B cell (primary cell): ENCODE measurements at regions not wholly inside any gene's neighbourhood (a gene's known extent, or its start where the extent isn't known, plus 50 kb on each side); places are given as distances from the start of the nearest gene placed in this dataset.

Experiments
- ATAC-seq: fragments of 200-7000 bp; cut with Tn5 transposase; one replicate; pipeline ENCODE4 v1.10.0; 2021; ENCODE audit warnings: low read depth, mild to moderate bottlenecking, moderate number of reproducible peaks, moderate library complexity
- CTCF ChIA-PET: fragments of 350-600 bp; sonication (Branson Sonifier 250); formaldehyde crosslinking; loops from one replicate; lab custom pipeline; 2021; ENCODE audit warnings: antibody characterized with exemption, inconsistent platforms; lab: Charles Lee
- POLR2A ChIA-PET: fragments of 350-600 bp; sonication (Branson Sonifier 250); formaldehyde crosslinking; loops from one replicate; lab custom pipeline; 2021; ENCODE audit warnings: antibody characterized with exemption; lab: Charles Lee
- DNase-seq: peaks from one replicate; pipeline ENCODE4 v3.0.0; 2013
- H2AFZ ChIP-seq: 2 replicates; pipeline ENCODE4 v1.6.1; 2012; ENCODE audit warnings: mild to moderate bottlenecking, low read depth, low read length; ENCODE audit not compliant: insufficient read depth, poor library complexity, severe bottlenecking
- H3K27ac ChIP-seq, 2 donors: 1 replicate in 1 of 2; 2 replicates in 1 of 2; pipeline ENCODE4 v1.5.1; 2012 to 2013; ENCODE audit warnings: low read length in 2 of 2, mild to moderate bottlenecking in 2 of 2, moderate library complexity in 1 of 2
- H3K27me3 ChIP-seq, 4 experiments: fragments of 200-600 bp in 1 of 4; sonication (generic) in 1 of 4; replicated peaks in 1 of 4; 1 replicate in 2 of 4; 2 replicates in 2 of 4; pipeline versions ENCODE4 v1.6.1 to v1.7.0; 2013 to 2016; ENCODE audit warnings: low read length in 3 of 4, mild to moderate bottlenecking in 2 of 4, mixed read lengths in 1 of 4, moderate library complexity in 1 of 4; ENCODE audit not compliant: insufficient read depth in 4 of 4, control insufficient read depth in 3 of 4; ENCODE audit errors: control extremely low read depth in 1 of 4
- H3K36me3 ChIP-seq, 2 experiments: replicated peaks in 1 of 2; 1 replicate in 1 of 2; 2 replicates in 1 of 2; pipeline versions ENCODE4 v1.6.1 to v1.7.1; 2013; ENCODE audit warnings: low read length in 1 of 2; ENCODE audit not compliant: insufficient read depth in 2 of 2, control insufficient read depth in 1 of 2; ENCODE audit errors: control extremely low read depth in 1 of 2, extremely low read depth in 1 of 2
- H3K4me1 ChIP-seq, 2 donors: fragments of 200-600 bp in 1 of 2; sonication (generic) in 1 of 2; 1 replicate in 1 of 2; 2 replicates in 1 of 2; pipeline versions ENCODE4 v1.5.1 to v1.6.1; 2013 to 2017; ENCODE audit warnings: low read length in 2 of 2; ENCODE audit not compliant: control insufficient read depth in 2 of 2, insufficient read depth in 2 of 2
- H3K4me2 ChIP-seq: replicated peaks from 2 replicates; pipeline ENCODE3; 2012; ENCODE audit warnings: mild to moderate bottlenecking, low read depth, low read length; ENCODE audit not compliant: poor library complexity, severe bottlenecking
- H3K4me3 ChIP-seq, 5 experiments: fragments of 200-600 bp in 1 of 5; sonication (generic) in 1 of 5; 1 replicate in 3 of 5; 2 replicates in 2 of 5; pipeline versions ENCODE4 v1.5.1 to v1.7.0; 2011 to 2016; ENCODE audit warnings: low read length in 4 of 5, mild to moderate bottlenecking in 4 of 5, low read depth in 2 of 5, control low read depth in 1 of 5, moderate library complexity in 1 of 5; ENCODE audit not compliant: insufficient read depth in 1 of 5; ENCODE audit errors: control extremely low read depth in 1 of 5, extremely low read depth in 1 of 5
- H3K79me2 ChIP-seq: fragments of 200-600 bp; sonication (generic); one replicate; pipeline ENCODE4 v1.6.0; 2016; ENCODE audit warnings: low read length; ENCODE audit not compliant: control insufficient read depth, insufficient read depth
- H3K9ac ChIP-seq: fragments of 200-600 bp; sonication (generic); 2 replicates; pipeline ENCODE4 v1.6.1; 2017; ENCODE audit warnings: mild to moderate bottlenecking, low read length, moderate library complexity
- H3K9me3 ChIP-seq, 3 donors: one replicate each; pipeline versions ENCODE4 v1.6.1 to v1.7.1; 2013; ENCODE audit warnings: low read length in 2 of 3; ENCODE audit not compliant: control insufficient read depth in 2 of 3, insufficient read depth in 1 of 3; ENCODE audit errors: control extremely low read depth in 1 of 3
- H4K20me1 ChIP-seq: 2 replicates; pipeline ENCODE4 v1.6.0; 2012; ENCODE audit warnings: mild to moderate bottlenecking, low read length; ENCODE audit not compliant: insufficient read depth, control insufficient read depth, poor library complexity, severe bottlenecking
- H3K27ac Mint-ChIP-seq: one replicate; pipeline ENCODE4 v1.8.0; 2021; ENCODE audit warnings: mixed read lengths
- H3K27me3 Mint-ChIP-seq: one replicate; pipeline ENCODE4 v1.8.0; 2021; ENCODE audit warnings: mixed read lengths
- H3K4me1 Mint-ChIP-seq: one replicate; pipeline ENCODE4 v1.8.0; 2021; ENCODE audit warnings: mixed read lengths
- H3K4me3 Mint-ChIP-seq: one replicate; pipeline ENCODE4 v1.8.0; 2021; ENCODE audit warnings: mixed read lengths
- H3K9me3 Mint-ChIP-seq: one replicate; pipeline ENCODE4 v1.8.0; 2022; ENCODE audit warnings: mixed read lengths; ENCODE audit not compliant: insufficient read depth
- CTCF ChIP-seq: fragments of 200-600 bp; IDR thresholded peaks from one replicate; pipeline ENCODE4 v1.8.0; 2022; ENCODE audit warnings: antibody characterized with exemption, mild to moderate bottlenecking
- EZH2 ChIP-seq: IDR thresholded peaks from 2 replicates; pipeline ENCODE4 v1.6.1; 2012; ENCODE audit warnings: borderline replicate concordance, low read depth, mild to moderate bottlenecking, moderate library complexity, low read length; ENCODE audit not compliant: insufficient read depth, poor library complexity, severe bottlenecking
- WGBS: methylation state at CpG from one replicate; pipeline ENCODE4 v1.1.5; 2013; ENCODE audit warnings: missing lambda C conversion rate; ENCODE audit not compliant: insufficient coverage; 5-methylcytosine and 5-hydroxymethylcytosine counted together
- intact Hi-C: fragments of 100-400 bp; cut with micrococcal nuclease; formaldehyde crosslinking; loops from one replicate; pipeline ENCODE4 v1.10.0; 2022

GRCh38 chr11:64449381-64450167 is 90.6 kb downstream of the RPS6KA4 start:
- TF ChIP-seq EZH2 (no peak), CTCF (peak; percentile 79)
- H3K4me3 ChIP-seq: peak overlapping the region in 4 of 5 experiments; percentile 52 to 92 (median 54)
- H3K27me3 ChIP-seq: no peaks in the 10 kb centered on the region
- Mint-ChIP-seq H3K27ac (peak overlapping the region; percentile 83), H3K9me3 (no peaks in the 10 kb centered on the region), H3K27me3 (no peaks in the 10 kb centered on the region), H3K4me1 (peaks cover 34% of the 10 kb centered on the region), H3K4me3 (peak overlapping the region; percentile 94)
- peak overlapping the region; percentile 100 for H3K4me2 ChIP-seq
- no peaks in the 10 kb centered on the region for H4K20me1 ChIP-seq
- peak overlapping the region in 1 of 2 donors; percentile 83 for H3K27ac ChIP-seq
- peaks cover 25 to 34% of the 10 kb centered on the region in 2 donors for H3K4me1 ChIP-seq
- intact Hi-C loops: loop anchor here (1.0 to 10.0 kb wide), 4 partner anchors 92 to 295 kb away; partner anchors contain the start of genes NRXN2, RASGRP2, RPS6KA4 and TRMT112
- POLR2A ChIA-PET: interaction anchor here (0.6 to 1.2 kb wide), 4 partner anchors 33 to 179 kb away, joined by 3 to 8 read pairs (median 5); partner anchors contain the start of gene CCDC88B
- no peaks in the 10 kb centered on the region for H3K36me3 ChIP-seq
- H2AFZ ChIP-seq: peak overlapping the region; percentile 95
- DNase-seq (peak; percentile 86), ATAC-seq (peak; percentile 81)
- peaks cover 0 to 8% (median 0%) of the 10 kb centered on the region in 3 donors for H3K9me3 ChIP-seq
- peak overlapping the region; percentile 79 for H3K9ac ChIP-seq
- 23% methylated on average over 31 of the region's 31 CpGs for WGBS
- H3K79me2 ChIP-seq: no peaks in the 10 kb centered on the region
- CTCF ChIA-PET: interaction anchor here (0.7 to 4.4 kb wide), 35 partner anchors 9 to 672 kb away, joined by 3 to 48 read pairs (median 4); partner anchors contain the start of genes FAU, MRPL49, PRDX5 and STIP1

GRCh38 chr11:64450168-64450560 is 91.2 kb downstream of the RPS6KA4 start:
- H3K4me3 ChIP-seq: no peak overlapping the region
- H3K9me3 ChIP-seq: peaks cover 0 to 11% (median 0%) of the 10 kb centered on the region in 3 donors
- WGBS: 83% methylated on average over 2 of the region's 2 CpGs
- ATAC-seq (no peak), DNase-seq (no peak)
- TF ChIP-seq CTCF: no peak
- no peak for TF ChIP-seq EZH2
- Mint-ChIP-seq H3K9me3 (no peaks in the 10 kb centered on the region), H3K4me1 (peaks cover 31% of the 10 kb centered on the region), H3K27me3 (no peaks in the 10 kb centered on the region), H3K4me3 (peak overlapping the region; percentile 45), H3K27ac (no peak overlapping the region)
- ChIA-PET POLR2A (interaction anchor here (0.6 to 1.1 kb wide), 2 partner anchors 32 to 120 kb away, joined by 3 to 8 read pairs; no protein-coding TSS in a partner anchor), CTCF (interaction anchor here (0.8 to 4.4 kb wide), 19 partner anchors 8 to 672 kb away, joined by 3 to 48 read pairs (median 4); partner anchors contain the start of genes FAU, MRPL49, PRDX5 and TRMT112)
- intact Hi-C loops: no loop called here
- no peak overlapping the region for H3K27ac ChIP-seq
- H3K9ac ChIP-seq: no peak overlapping the region
- H3K79me2 ChIP-seq: no peaks in the 10 kb centered on the region
- no peaks in the 10 kb centered on the region for H3K36me3 ChIP-seq
- H2AFZ ChIP-seq: no peak overlapping the region
- H4K20me1 ChIP-seq: no peaks in the 10 kb centered on the region
- peak overlapping the region; percentile 100 for H3K4me2 ChIP-seq
- H3K27me3 ChIP-seq: no peaks in the 10 kb centered on the region
- H3K4me1 ChIP-seq: peaks cover 25 to 34% of the 10 kb centered on the region in 2 donors
